ENCODE measurements at regions not wholly inside any gene's neighbourhood (a gene's known extent, or its start where the extent isn't known, plus 50 kb on each side); places are given as distances from the start of the nearest gene placed in this dataset.

GRCh38 chr4:162683659-162684370, 482.9 kb downstream of the NAF1 start:
- no peak for DNase-seq
- H3K9me3 ChIP-seq (ENCODE audit: low read length): peaks cover 16% of the 10 kb centered on the region; the same call in 1 of the 2 replicates
- no peaks in the 10 kb centered on the region for H3K27me3 ChIP-seq (ENCODE audit: low read length)
- no peaks in the 10 kb centered on the region for H4K20me1 ChIP-seq (ENCODE audit: insufficient read depth, low read depth, low read length)
- no peak overlapping the region for H3K9ac ChIP-seq (ENCODE audit: low read length)
- no peaks in the 10 kb centered on the region for H3K36me3 ChIP-seq (ENCODE audit: insufficient read depth, low read length)
- no peaks in the 10 kb centered on the region for H3K9me2 ChIP-seq (replicated peaks; ENCODE audit: insufficient read depth, low read length)
- no peak overlapping the region for H3K4me3 ChIP-seq (ENCODE audit: low read length)
- no peak overlapping the region for H2AFZ ChIP-seq (ENCODE audit: low read length)
- no peaks in the 10 kb centered on the region for H3K4me1 ChIP-seq (ENCODE audit: low read length)
- no peak overlapping the region for H3K4me2 ChIP-seq (ENCODE audit: low read depth, low read length, poor library complexity, severe bottlenecking)
- H3K27ac ChIP-seq (ENCODE audit: low read length): no peak overlapping the region
- no peaks in the 10 kb centered on the region for H3K79me2 ChIP-seq (ENCODE audit: low read length)

GRCh38 chr4:162682651-162683050, 484.0 kb downstream of the NAF1 start:
- no peaks in the 10 kb centered on the region for H3K4me1 ChIP-seq (ENCODE audit: low read length)
- H2AFZ ChIP-seq (ENCODE audit: low read length): no peak overlapping the region
- no peaks in the 10 kb centered on the region for H3K9me2 ChIP-seq (replicated peaks; ENCODE audit: insufficient read depth, low read length)

GRCh38 chr4:162681212-162681611, 485.5 kb downstream of the NAF1 start:
- Histone ChIP-seq H2AFZ (ENCODE audit: low read length) (no peak overlapping the region), H3K79me2 (ENCODE audit: low read length) (no peaks in the 10 kb centered on the region), H3K27ac (ENCODE audit: low read length) (no peak overlapping the region), H3K4me2 (ENCODE audit: low read depth, low read length, poor library complexity, severe bottlenecking) (no peak overlapping the region), H3K9ac (ENCODE audit: low read length) (no peak overlapping the region), H3K27me3 (ENCODE audit: low read length) (no peaks in the 10 kb centered on the region), H3K9me2 (replicated peaks; ENCODE audit: insufficient read depth, low read length) (no peaks in the 10 kb centered on the region), H3K4me1 (ENCODE audit: low read length) (no peaks in the 10 kb centered on the region), H4K20me1 (ENCODE audit: insufficient read depth, low read depth, low read length) (no peaks in the 10 kb centered on the region), H3K36me3 (ENCODE audit: insufficient read depth, low read length) (no peaks in the 10 kb centered on the region), H3K9me3 (ENCODE audit: low read length) (peaks cover 18% of the 10 kb centered on the region; the same call in 1 of the 2 replicates), H3K4me3 (ENCODE audit: low read length) (no peak overlapping the region)
- no peak for DNase-seq

More at GRCh38 chr4:162682651-162683050, 484.0 kb downstream of the NAF1 start:
- H3K4me2 ChIP-seq (ENCODE audit: low read depth, low read length, poor library complexity, severe bottlenecking): no peak overlapping the region
- H3K4me3 ChIP-seq (ENCODE audit: low read length): no peak overlapping the region
- H3K9ac ChIP-seq (ENCODE audit: low read length): no peak overlapping the region
- H3K27me3 ChIP-seq (ENCODE audit: low read length): no peaks in the 10 kb centered on the region
- H3K27ac ChIP-seq (ENCODE audit: low read length): no peak overlapping the region
- H3K36me3 ChIP-seq (ENCODE audit: insufficient read depth, low read length): no peaks in the 10 kb centered on the region
- H4K20me1 ChIP-seq (ENCODE audit: insufficient read depth, low read depth, low read length): no peaks in the 10 kb centered on the region
- H3K9me3 ChIP-seq (ENCODE audit: low read length): peaks cover 18% of the 10 kb centered on the region; the same call in 1 of the 2 replicates
- DNase-seq: no peak
- no peaks in the 10 kb centered on the region for H3K79me2 ChIP-seq (ENCODE audit: low read length)

- H3K4me2 ChIP-seq (ENCODE audit: low read depth, low read length, poor library complexity, severe bottlenecking): no peak overlapping the region
- H3K9me3 ChIP-seq (ENCODE audit: low read length): peaks cover 20% of the 10 kb centered on the region
- no peak overlapping the region for H3K4me3 ChIP-seq (ENCODE audit: low read length)
- H3K36me3 ChIP-seq (ENCODE audit: insufficient read depth, low read length): no peaks in the 10 kb centered on the region
- no peak overlapping the region for H2AFZ ChIP-seq (ENCODE audit: low read length)
- H4K20me1 ChIP-seq (ENCODE audit: insufficient read depth, low read depth, low read length): no peaks in the 10 kb centered on the region
- no peak overlapping the region for H3K9ac ChIP-seq (ENCODE audit: low read length)
- DNase-seq: no peak
- no peaks in the 10 kb centered on the region for H3K79me2 ChIP-seq (ENCODE audit: low read length)
- H3K27ac ChIP-seq (ENCODE audit: low read length): no peak overlapping the region
- H3K27me3 ChIP-seq (ENCODE audit: low read length): no peaks in the 10 kb centered on the region
- H3K9me2 ChIP-seq (replicated peaks; ENCODE audit: insufficient read depth, low read length): no peaks in the 10 kb centered on the region
- no peaks in the 10 kb centered on the region for H3K4me1 ChIP-seq (ENCODE audit: low read length)
Observed at GRCh38 chr4:162675661-162676060, 491.0 kb downstream of the NAF1 start.

GRCh38 chr4:162661913-162662312, 498.1 kb upstream of the FSTL5 start:
- Histone ChIP-seq H3K4me2 (ENCODE audit: low read depth, low read length, poor library complexity, severe bottlenecking) (no peak overlapping the region), H3K4me3 (ENCODE audit: low read length) (no peak overlapping the region), H3K9me2 (replicated peaks; ENCODE audit: insufficient read depth, low read length) (no peaks in the 10 kb centered on the region), H4K20me1 (ENCODE audit: insufficient read depth, low read depth, low read length) (no peaks in the 10 kb centered on the region), H3K4me1 (ENCODE audit: low read length) (no peaks in the 10 kb centered on the region), H3K27ac (ENCODE audit: low read length) (no peak overlapping the region), H3K9ac (ENCODE audit: low read length) (no peak overlapping the region), H3K79me2 (ENCODE audit: low read length) (no peaks in the 10 kb centered on the region), H2AFZ (ENCODE audit: low read length) (no peak overlapping the region), H3K27me3 (ENCODE audit: low read length) (no peaks in the 10 kb centered on the region), H3K36me3 (ENCODE audit: insufficient read depth, low read length) (no peaks in the 10 kb centered on the region), H3K9me3 (ENCODE audit: low read length) (peaks cover 17% of the 10 kb centered on the region; the same call in 1 of the 2 replicates)
- no peak for DNase-seq

- Histone ChIP-seq H3K4me3 (ENCODE audit: low read length) (no peak overlapping the region), H3K27ac (ENCODE audit: low read length) (no peak overlapping the region), H4K20me1 (ENCODE audit: insufficient read depth, low read depth, low read length) (no peaks in the 10 kb centered on the region), H3K4me2 (ENCODE audit: low read depth, low read length, poor library complexity, severe bottlenecking) (no peak overlapping the region), H3K79me2 (ENCODE audit: low read length) (no peaks in the 10 kb centered on the region), H3K4me1 (ENCODE audit: low read length) (no peaks in the 10 kb centered on the region), H3K9me2 (replicated peaks; ENCODE audit: insufficient read depth, low read length) (no peaks in the 10 kb centered on the region), H3K27me3 (ENCODE audit: low read length) (no peaks in the 10 kb centered on the region), H3K9me3 (ENCODE audit: low read length) (peaks cover 12% of the 10 kb centered on the region; the same call in 1 of the 2 replicates), H2AFZ (ENCODE audit: low read length) (no peak overlapping the region), H3K9ac (ENCODE audit: low read length) (no peak overlapping the region), H3K36me3 (ENCODE audit: insufficient read depth, low read length) (no peaks in the 10 kb centered on the region)
- DNase-seq: no peak
Observed at GRCh38 chr4:162659716-162660115, 495.9 kb upstream of the FSTL5 start.

GRCh38 chr4:162657966-162658365, 494.2 kb upstream of the FSTL5 start:
- Histone ChIP-seq H3K9me2 (replicated peaks; ENCODE audit: insufficient read depth, low read length) (no peaks in the 10 kb centered on the region), H3K4me1 (ENCODE audit: low read length) (no peaks in the 10 kb centered on the region), H3K79me2 (ENCODE audit: low read length) (no peaks in the 10 kb centered on the region), H4K20me1 (ENCODE audit: insufficient read depth, low read depth, low read length) (no peaks in the 10 kb centered on the region), H3K36me3 (ENCODE audit: insufficient read depth, low read length) (no peaks in the 10 kb centered on the region), H3K9me3 (ENCODE audit: low read length) (0 out of 2 replicates have a peak, but pooled peaks cover 2% of the 10 kb centered on the region), H3K9ac (ENCODE audit: low read length) (no peak overlapping the region), H3K27ac (ENCODE audit: low read length) (no peak overlapping the region), H3K27me3 (ENCODE audit: low read length) (no peaks in the 10 kb centered on the region), H2AFZ (ENCODE audit: low read length) (no peak overlapping the region), H3K4me2 (ENCODE audit: low read depth, low read length, poor library complexity, severe bottlenecking) (no peak overlapping the region), H3K4me3 (ENCODE audit: low read length) (no peak overlapping the region)
- no peak for DNase-seq

GRCh38 chr4:162650166-162650565, 486.4 kb upstream of the FSTL5 start:
- Histone ChIP-seq H3K9ac (ENCODE audit: low read length) (no peak overlapping the region), H3K4me3 (ENCODE audit: low read length) (no peak overlapping the region), H3K27ac (ENCODE audit: low read length) (no peak overlapping the region), H3K27me3 (ENCODE audit: low read length) (no peaks in the 10 kb centered on the region), H3K4me2 (ENCODE audit: low read depth, low read length, poor library complexity, severe bottlenecking) (no peak overlapping the region), H3K36me3 (ENCODE audit: insufficient read depth, low read length) (no peaks in the 10 kb centered on the region), H2AFZ (ENCODE audit: low read length) (no peak overlapping the region), H3K79me2 (ENCODE audit: low read length) (no peaks in the 10 kb centered on the region), H3K4me1 (ENCODE audit: low read length) (no peaks in the 10 kb centered on the region), H3K9me3 (ENCODE audit: low read length) (no peaks in the 10 kb centered on the region), H3K9me2 (replicated peaks; ENCODE audit: insufficient read depth, low read length) (no peaks in the 10 kb centered on the region), H4K20me1 (ENCODE audit: insufficient read depth, low read depth, low read length) (no peaks in the 10 kb centered on the region)
- no peak for DNase-seq
